IPS DF 4.7 (cell line): ENCODE measurements at regions not wholly inside any gene's neighbourhood (a gene's known extent, or its start where the extent isn't known, plus 50 kb on each side); places are given as distances from the start of the nearest gene placed in this dataset.
A peak's percentile ranks its signal among the peaks of the same experiment; 100 is the strongest.

ENCODE experiments used
- DNase-seq: peaks from one replicate; pipeline ENCODE4 v3.0.0-alpha.2; 2013; ENCODE audit warnings: low spot score; ENCODE audit errors: extremely low read depth

- DNase-seq, result no peak
Observed at GRCh38 chr18:44126598-44126997, 554.1 kb upstream of the SETBP1 start.

- DNase-seq, result no peak
Observed at GRCh38 chr18:44128365-44128764, 552.3 kb upstream of the SETBP1 start.

- peak; percentile 16 for DNase-seq
Observed at GRCh38 chr18:44130376-44130942, 550.2 kb upstream of the SETBP1 start.

GRCh38 chr18:44133483-44133882, 547.2 kb upstream of the SETBP1 start:
- DNase-seq, result no peak

- DNase-seq, result no peak
Observed at GRCh38 chr18:44134447-44134846, 546.2 kb upstream of the SETBP1 start.

- DNase-seq, result no peak
Observed at GRCh38 chr18:44135741-44136140, 544.9 kb upstream of the SETBP1 start.

GRCh38 chr18:44136326-44136725, 544.4 kb upstream of the SETBP1 start:
- no peak for DNase-seq

GRCh38 chr18:44143072-44143471, 537.6 kb upstream of the SETBP1 start:
- DNase-seq, result no peak

- no peak for DNase-seq
Observed at GRCh38 chr18:44149706-44150105, 531.0 kb upstream of the SETBP1 start.

- no peak for DNase-seq
Observed at GRCh38 chr18:44153981-44154380, 526.7 kb upstream of the SETBP1 start.

- DNase-seq, result no peak
Observed at GRCh38 chr18:44156126-44156525, 524.6 kb upstream of the SETBP1 start.

GRCh38 chr18:44156776-44157335, 523.8 kb upstream of the SETBP1 start:
- DNase-seq, result no peak

GRCh38 chr18:44170208-44170880, 510.3 kb upstream of the SETBP1 start:
- DNase-seq, result no peak

GRCh38 chr18:44171301-44171700, 509.4 kb upstream of the SETBP1 start:
- DNase-seq, result no peak

- DNase-seq, result no peak
Observed at GRCh38 chr18:44175891-44176290, 504.8 kb upstream of the SETBP1 start.

- no peak for DNase-seq
Observed at GRCh38 chr18:44178476-44178875, 502.2 kb upstream of the SETBP1 start.

- DNase-seq, result no peak
Observed at GRCh38 chr18:44179693-44180092, 501.0 kb upstream of the SETBP1 start.

GRCh38 chr18:44180683-44181082, 500.0 kb upstream of the SETBP1 start:
- no peak for DNase-seq

- DNase-seq, result no peak
Observed at GRCh38 chr18:44181951-44182747, 498.5 kb upstream of the SETBP1 start.

GRCh38 chr18:44186001-44186400, 494.7 kb upstream of the SETBP1 start:
- no peak for DNase-seq

- no peak for DNase-seq
Observed at GRCh38 chr18:44187090-44187489, 493.6 kb upstream of the SETBP1 start.
